ENCODE measurements at regions not wholly inside any gene's neighbourhood (a gene's known extent, or its start where the extent isn't known, plus 50 kb on each side); places are given as distances from the start of the nearest gene placed in this dataset.
"Not testable (repeated sequence)": the region's sequence is repeated elsewhere in the genome, so short reads cannot be mapped to it uniquely, and the experiment has no call there.

GRCh38 chr5:126236994-126237393 is 186.2 kb upstream of the GRAMD2B start:
- DNase-seq (ENCODE audit: low spot score), result no peak

GRCh38 chr5:126248611-126249010 is 174.6 kb upstream of the GRAMD2B start:
- no peak for DNase-seq (ENCODE audit: low spot score)

- no peak for DNase-seq (ENCODE audit: low spot score)
Observed at GRCh38 chr5:126251024-126251423, 172.2 kb upstream of the GRAMD2B start.

GRCh38 chr5:126253406-126253805 is 169.8 kb upstream of the GRAMD2B start:
- DNase-seq (ENCODE audit: low spot score), result no peak

GRCh38 chr5:126263591-126264184 is 159.5 kb upstream of the GRAMD2B start:
- DNase-seq (ENCODE audit: low spot score), result no peak

GRCh38 chr5:126265917-126266316 is 157.3 kb upstream of the GRAMD2B start:
- no peak for DNase-seq (ENCODE audit: low spot score)

- DNase-seq (ENCODE audit: low spot score), result no peak
Observed at GRCh38 chr5:126267438-126267837, 155.8 kb upstream of the GRAMD2B start.

GRCh38 chr5:126268697-126269315 is 154.4 kb upstream of the GRAMD2B start:
- DNase-seq (ENCODE audit: low spot score), result no peak

GRCh38 chr5:126269511-126269910 is 153.7 kb upstream of the GRAMD2B start:
- no peak for DNase-seq (ENCODE audit: low spot score)

GRCh38 chr5:126271141-126271540 is 152.1 kb upstream of the GRAMD2B start:
- no peak for DNase-seq (ENCODE audit: low spot score)

GRCh38 chr5:126274076-126274762 is 149.0 kb upstream of the GRAMD2B start:
- no peak for DNase-seq (ENCODE audit: low spot score)

- no peak for DNase-seq (ENCODE audit: low spot score)
Observed at GRCh38 chr5:126274763-126275125, 148.5 kb upstream of the GRAMD2B start.

GRCh38 chr5:126277762-126278161 is 145.4 kb upstream of the GRAMD2B start:
- no peak for DNase-seq (ENCODE audit: low spot score)

- no peak for DNase-seq (ENCODE audit: low spot score)
Observed at GRCh38 chr5:126280343-126280742, 142.9 kb upstream of the GRAMD2B start.

GRCh38 chr5:126280846-126281245 is 142.4 kb upstream of the GRAMD2B start:
- DNase-seq (ENCODE audit: low spot score), result no peak

- DNase-seq (ENCODE audit: low spot score), result no peak
Observed at GRCh38 chr5:126284977-126285696, 138.1 kb upstream of the GRAMD2B start.

- DNase-seq (ENCODE audit: low spot score), result not testable (repeated sequence)
Observed at GRCh38 chr5:126296121-126296520, 127.1 kb upstream of the GRAMD2B start.

GRCh38 chr5:126300293-126300692 is 122.9 kb upstream of the GRAMD2B start:
- DNase-seq (ENCODE audit: low spot score), result peak; percentile 13

GRCh38 chr5:126301056-126301455 is 122.2 kb upstream of the GRAMD2B start:
- no peak for DNase-seq (ENCODE audit: low spot score)

- DNase-seq (ENCODE audit: low spot score), result no peak
Observed at GRCh38 chr5:126309860-126310259, 113.3 kb upstream of the GRAMD2B start.

GRCh38 chr5:126311766-126312165 is 111.4 kb upstream of the GRAMD2B start:
- DNase-seq (ENCODE audit: low spot score), result no peak

GRCh38 chr5:126315341-126315740 is 107.9 kb upstream of the GRAMD2B start:
- no peak for DNase-seq (ENCODE audit: low spot score)

- no peak for DNase-seq (ENCODE audit: low spot score)
Observed at GRCh38 chr5:126332326-126332725, 90.9 kb upstream of the GRAMD2B start.
